KOPT-K1 (cell line): ENCODE measurements at regions not wholly inside any gene's neighbourhood (a gene's known extent, or its start where the extent isn't known, plus 50 kb on each side); places are given as distances from the start of the nearest gene placed in this dataset.
A peak's percentile ranks its signal among the peaks of the same experiment; 100 is the strongest.

Experiments
- H3K27ac ChIP-seq: fragments of 200-600 bp; sonication (generic); 2 replicates; pipeline ENCODE4 v1.5.1; 2016; ENCODE audit warnings: antibody characterized with exemption, mild to moderate bottlenecking, low read depth, low read length; ENCODE audit not compliant: poor library complexity, severe bottlenecking
- H3K36me3 ChIP-seq: fragments of 200-600 bp; sonication (generic); 2 replicates; pipeline ENCODE4 v1.5.1; 2017; ENCODE audit warnings: antibody characterized with exemption, mild to moderate bottlenecking, low read length, moderate library complexity; ENCODE audit not compliant: insufficient read depth
- H3K9me3 ChIP-seq: fragments of 200-600 bp; sonication (generic); 2 replicates; pipeline ENCODE4 v1.5.1; 2017; ENCODE audit warnings: antibody characterized with exemption, low read length, mild to moderate bottlenecking; ENCODE audit not compliant: insufficient read depth, poor library complexity, severe bottlenecking

DNA sequence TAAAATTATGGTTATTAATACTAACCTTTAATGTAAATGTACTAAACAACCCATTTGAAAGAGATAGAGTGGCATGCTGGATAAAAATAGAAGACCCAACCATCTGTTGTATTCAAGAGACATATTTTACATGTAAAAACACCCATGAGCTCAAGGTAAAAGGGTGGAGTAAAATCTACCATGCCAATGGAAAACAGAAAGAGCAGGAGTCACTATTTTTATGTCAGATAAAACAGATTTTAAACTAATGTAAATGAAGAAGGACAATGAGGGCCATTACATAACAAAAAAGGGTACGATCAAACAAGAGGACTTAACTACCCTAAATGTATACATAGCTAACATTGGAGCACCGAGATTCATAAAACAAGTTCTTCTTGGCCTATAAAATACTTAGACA, 66.3 kb downstream of the ITM2A start:
- Histone ChIP-seq H3K9me3 (no peaks in the 10 kb centered on the region), H3K36me3 (no peaks in the 10 kb centered on the region), H3K27ac (no peak overlapping the region)

GRCh38 chrX:79290596-79290995, 76.5 kb downstream of the ITM2A start:
- Histone ChIP-seq H3K9me3 (no peaks in the 10 kb centered on the region), H3K27ac (peak overlapping the region; percentile 94), H3K36me3 (no peaks in the 10 kb centered on the region)

DNA sequence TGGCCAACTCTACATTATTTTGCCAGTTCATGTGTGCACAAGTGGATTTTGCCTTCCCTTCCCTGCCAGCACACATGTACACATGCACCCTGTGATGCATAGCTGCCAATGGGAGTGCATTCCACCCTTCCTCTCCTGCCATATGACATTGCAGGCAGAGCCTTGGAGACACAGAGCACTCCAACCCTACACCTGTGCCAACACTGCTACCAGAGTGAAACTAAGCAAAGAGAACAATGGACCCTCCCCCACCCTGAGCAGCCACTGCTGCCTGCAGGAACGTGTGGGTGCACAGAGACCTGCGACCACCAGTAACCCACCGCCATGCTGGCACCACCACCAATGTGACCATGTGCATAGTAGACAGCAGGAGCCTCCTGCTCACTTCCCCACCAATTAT, 78.4 kb downstream of the ITM2A start:
- Histone ChIP-seq H3K9me3 (no peaks in the 10 kb centered on the region), H3K27ac (peak overlapping the region; percentile 94), H3K36me3 (no peaks in the 10 kb centered on the region)

- no peaks in the 10 kb centered on the region for H3K36me3 ChIP-seq
These were observed 79.4 kb downstream of the ITM2A start for GRCh38 chrX:79287724-79288123.

GRCh38 chrX:79281775-79282174, 85.4 kb downstream of the ITM2A start:
- no peak overlapping the region for H3K27ac ChIP-seq
- peaks cover 28% of the 10 kb centered on the region for H3K9me3 ChIP-seq
- H3K36me3 ChIP-seq, result no peaks in the 10 kb centered on the region

More at GRCh38 chrX:79287724-79288123, 79.4 kb downstream of the ITM2A start:
- peaks cover 3% of the 10 kb centered on the region for H3K9me3 ChIP-seq
- H3K27ac ChIP-seq, result peak overlapping the region; percentile 94

- Histone ChIP-seq H3K27ac (peak overlapping the region; percentile 98), H3K9me3 (no peaks in the 10 kb centered on the region), H3K36me3 (no peaks in the 10 kb centered on the region)
These were observed 96.7 kb downstream of the ITM2A start for GRCh38 chrX:79270401-79270800.

DNA sequence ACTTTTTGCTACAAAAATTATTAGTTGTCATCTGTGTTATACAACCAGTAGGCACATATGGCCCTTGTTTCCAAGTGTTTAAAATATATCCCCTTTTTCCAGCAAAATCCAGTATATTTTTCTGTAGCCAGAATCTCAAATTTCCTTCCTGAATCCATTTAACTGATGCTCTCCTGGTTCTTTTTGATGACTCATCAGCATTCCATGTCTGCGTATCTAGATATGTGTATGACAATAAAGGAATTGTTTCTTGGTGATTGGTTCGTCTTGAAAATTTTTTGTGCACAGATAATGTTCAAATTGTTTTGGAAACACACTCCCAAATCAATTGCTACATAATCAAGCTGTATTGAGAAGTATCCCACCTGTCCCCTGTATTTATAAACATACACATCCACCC, 98.3 kb downstream of the ITM2A start:
- Histone ChIP-seq H3K27ac (peak overlapping the region; percentile 98), H3K9me3 (no peaks in the 10 kb centered on the region), H3K36me3 (no peaks in the 10 kb centered on the region)

- H3K27ac ChIP-seq, result peak overlapping the region; percentile 98
- no peaks in the 10 kb centered on the region for H3K36me3 ChIP-seq
- no peaks in the 10 kb centered on the region for H3K9me3 ChIP-seq
These were observed 100.4 kb downstream of the ITM2A start for GRCh38 chrX:79266702-79267101.

DNA sequence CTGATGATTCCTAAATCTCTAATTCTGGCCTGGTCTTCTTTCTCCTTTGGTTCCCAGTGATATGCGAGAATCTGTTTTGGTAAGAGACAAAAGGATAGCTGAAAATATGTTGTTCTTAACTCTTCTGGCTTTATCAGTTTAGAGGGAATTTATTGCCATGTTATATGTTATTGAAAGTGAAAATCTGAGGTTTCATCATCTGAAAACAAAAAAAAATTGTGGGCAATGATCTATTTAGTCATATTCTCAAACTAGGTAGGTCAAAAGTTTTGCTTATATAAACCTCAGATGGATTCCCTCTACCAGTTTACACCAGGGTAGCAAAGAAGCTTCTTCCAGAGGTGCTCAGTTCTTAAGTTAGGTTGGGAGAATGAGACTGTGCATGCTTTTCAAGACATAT, 103.6 kb downstream of the ITM2A start:
- H3K27ac ChIP-seq, result peak overlapping the region; percentile 99
- H3K9me3 ChIP-seq, result no peaks in the 10 kb centered on the region
- H3K36me3 ChIP-seq, result no peaks in the 10 kb centered on the region

DNA sequence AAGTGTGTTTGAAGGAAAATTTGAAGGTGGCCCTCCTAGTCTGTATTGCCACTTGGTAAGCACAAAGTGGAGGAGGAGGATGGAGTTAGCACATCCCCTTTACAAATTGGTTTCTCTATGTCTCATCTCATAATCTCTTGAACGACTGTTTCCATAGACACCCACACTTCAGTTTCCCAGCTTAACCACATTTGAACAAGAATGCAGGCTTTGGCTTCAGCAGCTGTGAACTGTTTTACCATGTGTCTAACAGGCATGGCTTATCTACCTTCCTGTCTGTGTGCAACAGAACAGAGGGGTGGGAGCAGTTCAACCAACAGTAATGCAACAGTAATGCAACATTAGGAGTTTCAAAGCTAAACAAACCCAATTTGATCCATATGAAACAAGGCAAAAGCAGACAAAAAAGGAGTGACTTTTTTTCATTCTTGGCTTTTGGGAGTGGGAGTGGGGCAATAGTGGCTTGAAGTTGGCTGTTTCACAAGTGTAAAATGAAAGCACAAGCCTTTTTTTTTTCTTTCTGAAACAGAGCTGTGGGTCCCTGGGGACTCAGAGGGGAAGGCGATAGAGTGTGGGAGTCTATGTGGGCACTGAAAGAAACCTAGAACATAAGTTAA, 108.0 kb downstream of the ITM2A start:
- Histone ChIP-seq H3K27ac (peak overlapping the region; percentile 99), H3K36me3 (peaks cover 13% of the 10 kb centered on the region), H3K9me3 (peaks cover 16% of the 10 kb centered on the region)

DNA sequence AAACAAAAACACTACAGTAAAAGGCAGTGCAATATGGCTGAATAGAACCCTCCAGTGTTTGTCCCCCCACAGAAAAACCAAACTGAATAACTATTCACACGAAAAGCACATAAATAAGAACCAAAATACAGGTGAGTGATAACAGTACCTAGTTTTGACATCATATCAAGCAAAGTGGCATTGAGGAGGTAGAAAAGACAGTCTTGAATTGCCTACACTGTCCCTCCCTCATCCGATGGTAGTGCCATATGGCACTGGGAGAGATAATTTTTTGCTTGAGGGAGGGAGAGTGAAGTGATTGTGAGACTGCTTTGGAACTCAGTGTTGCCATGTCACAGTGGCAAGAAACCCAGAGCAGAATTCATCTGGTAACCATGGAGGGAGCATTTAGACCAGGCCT, 99.2 kb downstream of the GPR174 start:
- peaks cover 65% of the 10 kb centered on the region for H3K9me3 ChIP-seq
- no peak overlapping the region for H3K27ac ChIP-seq
- H3K36me3 ChIP-seq, result peaks cover 29% of the 10 kb centered on the region

GRCh38 chrX:79235899-79236298, 91.4 kb downstream of the GPR174 start:
- no peak overlapping the region for H3K27ac ChIP-seq
- peaks cover 62% of the 10 kb centered on the region for H3K36me3 ChIP-seq
- H3K9me3 ChIP-seq, result peaks cover 73% of the 10 kb centered on the region

DNA sequence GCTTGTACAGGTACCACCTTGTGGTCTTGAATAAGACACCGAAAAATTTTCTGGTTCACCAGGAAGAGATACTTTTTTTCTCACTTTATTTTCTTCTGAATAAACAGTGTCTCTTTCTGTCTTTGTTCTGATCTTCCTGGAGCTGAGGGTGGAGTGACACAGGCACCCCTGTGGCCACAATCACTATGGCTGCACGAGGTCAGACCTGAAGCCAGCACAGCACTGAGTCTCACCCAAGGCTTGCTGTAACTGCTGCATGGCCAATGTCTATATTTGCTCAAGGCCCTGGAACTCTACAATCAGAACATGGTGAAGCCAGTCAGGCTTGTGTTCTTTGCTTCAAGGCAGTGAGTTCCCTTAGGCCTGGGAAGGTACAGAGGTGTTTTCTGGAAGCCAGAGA, 87.2 kb downstream of the GPR174 start:
- H3K9me3 ChIP-seq, result peaks cover 60% of the 10 kb centered on the region
- H3K27ac ChIP-seq, result no peak overlapping the region
- peaks cover 32% of the 10 kb centered on the region for H3K36me3 ChIP-seq
